GM23248 (cell line): ENCODE measurements at regions not wholly inside any gene's neighbourhood (a gene's known extent, or its start where the extent isn't known, plus 50 kb on each side); places are given as distances from the start of the nearest gene placed in this dataset.
"Not testable (repeated sequence)": the region's sequence is repeated elsewhere in the genome, so short reads cannot be mapped to it uniquely, and the experiment has no call there.

Source experiments
- DNase-seq: peaks from one replicate; pipeline ENCODE4 v3.0.0-alpha.2; 2015
- H2AFZ ChIP-seq: fragments of 200-600 bp; sonication (generic); 2 replicates; pipeline ENCODE4 v1.6.1; 2016; ENCODE audit warnings: antibody characterized with exemption
- H3F3A ChIP-seq: fragments of 200-600 bp; sonication (generic); 2 replicates; pipeline ENCODE4 v1.6.1; 2016; ENCODE audit warnings: mild to moderate bottlenecking, antibody characterized with exemption, mixed run types; ENCODE audit not compliant: insufficient read depth
- H3K27ac ChIP-seq: fragments of 200-600 bp; sonication (generic); 2 replicates; pipeline ENCODE4 v1.5.1; 2016; ENCODE audit warnings: mild to moderate bottlenecking
- H3K27me3 ChIP-seq: fragments of 200-600 bp; sonication (generic); replicated peaks from 2 replicates; pipeline ENCODE4 v1.6.1; 2016; ENCODE audit warnings: mild to moderate bottlenecking; ENCODE audit not compliant: insufficient read depth
- H3K36me3 ChIP-seq: fragments of 200-600 bp; sonication (generic); 2 replicates; pipeline ENCODE4 v1.6.1; 2016; ENCODE audit warnings: low read depth, mild to moderate bottlenecking
- H3K4me1 ChIP-seq: fragments of 200-600 bp; sonication (generic); 2 replicates; pipeline ENCODE4 v1.6.1; 2016; ENCODE audit warnings: mild to moderate bottlenecking; ENCODE audit not compliant: insufficient read depth
- H3K4me2 ChIP-seq: fragments of 200-600 bp; sonication (generic); one replicate; pipeline ENCODE4 v1.6.1; 2016; ENCODE audit warnings: mild to moderate bottlenecking; ENCODE audit not compliant: unreplicated experiment
- H3K4me3 ChIP-seq: fragments of 200-600 bp; sonication (generic); 2 replicates; pipeline ENCODE4 v1.5.1; 2016; ENCODE audit warnings: mild to moderate bottlenecking
- H3K79me2 ChIP-seq: fragments of 200-600 bp; sonication (generic); 2 replicates; pipeline ENCODE4 v1.6.1; 2016; ENCODE audit warnings: mild to moderate bottlenecking; ENCODE audit not compliant: insufficient read depth
- H3K9ac ChIP-seq: fragments of 200-600 bp; sonication (generic); 2 replicates; pipeline ENCODE4 v1.6.1; 2016; ENCODE audit warnings: mild to moderate bottlenecking
- H3K9me2 ChIP-seq: fragments of 200-600 bp; sonication (generic); 2 replicates; pipeline ENCODE4 v1.6.1; 2016; ENCODE audit warnings: mixed run types, mild to moderate bottlenecking, moderate library complexity; ENCODE audit not compliant: insufficient read depth
- H3K9me3 ChIP-seq: fragments of 200-600 bp; sonication (generic); one replicate; pipeline ENCODE4 v1.6.1; 2017; ENCODE audit warnings: low read depth
- H4K20me1 ChIP-seq: fragments of 200-600 bp; sonication (generic); 2 replicates; pipeline ENCODE4 v1.6.0; 2016; ENCODE audit not compliant: insufficient read depth
- EZH2 ChIP-seq: fragments of 200-600 bp; sonication (generic); IDR thresholded peaks from 2 replicates; pipeline ENCODE4 v1.6.1; 2018; ENCODE audit warnings: antibody characterized with exemption, mild to moderate bottlenecking; ENCODE audit not compliant: insufficient read depth, poor library complexity, severe bottlenecking
- EZH2phosphoT487 ChIP-seq: fragments of 200-600 bp; sonication (generic); IDR thresholded peaks from 2 replicates; pipeline ENCODE4 v1.6.1; 2018; ENCODE audit warnings: antibody characterized with exemption, moderate library complexity, mild to moderate bottlenecking, low read depth; ENCODE audit not compliant: insufficient read depth
- WGBS, 2 experiments: methylation state at CpG; one replicate each; pipeline ENCODE4 v1.1.6; 2015 to 2017; ENCODE audit warnings: low lambda C conversion rate in 2 of 2, low coverage in 1 of 2; ENCODE audit errors: missing lambda C conversion rate in 2 of 2; 5-methylcytosine and 5-hydroxymethylcytosine counted together
- in situ Hi-C: fragments of 300-500 bp; cut with MboI; formaldehyde crosslinking; loops from 2 replicates; pipeline ENCODE4 v1.15.0; 2020

GRCh38 chr17:65307961-65308316 is 170.8 kb downstream of the RGS9 start:
- peaks cover 31% of the 10 kb centered on the region for H3K27me3 ChIP-seq
- no peak overlapping the region for H3K4me2 ChIP-seq
- DNase-seq, result no peak
- TF ChIP-seq EZH2 (no peak), EZH2phosphoT487 (no peak)
- in situ Hi-C loops, result no loop called here
- H3K9me3 ChIP-seq, result no peaks in the 10 kb centered on the region
- no peak overlapping the region for H3K27ac ChIP-seq
- H3K4me1 ChIP-seq, result no peaks in the 10 kb centered on the region
- H3K36me3 ChIP-seq, result no peaks in the 10 kb centered on the region
- WGBS, 2 experiments, result 77 to 88% methylated on average over 3 of the region's 3 CpGs
- H3K9me2 ChIP-seq, result no peaks in the 10 kb centered on the region
- H3F3A ChIP-seq, result no peaks in the 10 kb centered on the region
- H4K20me1 ChIP-seq, result no peaks in the 10 kb centered on the region
- no peak overlapping the region for H3K9ac ChIP-seq
- H2AFZ ChIP-seq, result no peak overlapping the region
- H3K79me2 ChIP-seq, result no peaks in the 10 kb centered on the region
- H3K4me3 ChIP-seq, result no peak overlapping the region

- no peaks in the 10 kb centered on the region for H3K4me1 ChIP-seq
- in situ Hi-C loops, result no loop called here
- H3K4me2 ChIP-seq, result no peak overlapping the region
- H3K9me3 ChIP-seq, result no peaks in the 10 kb centered on the region
- no peaks in the 10 kb centered on the region for H3K9me2 ChIP-seq
- peaks cover 37% of the 10 kb centered on the region for H3K27me3 ChIP-seq
- H4K20me1 ChIP-seq, result no peaks in the 10 kb centered on the region
- 17 to 19% methylated on average over 9 of the region's 9 CpGs for WGBS, 2 experiments
- H3K9ac ChIP-seq, result no peak overlapping the region
- H3K36me3 ChIP-seq, result no peaks in the 10 kb centered on the region
- TF ChIP-seq EZH2 (no peak), EZH2phosphoT487 (no peak)
- no peaks in the 10 kb centered on the region for H3F3A ChIP-seq
- H3K27ac ChIP-seq, result no peak overlapping the region
- no peaks in the 10 kb centered on the region for H3K79me2 ChIP-seq
- no peak overlapping the region for H3K4me3 ChIP-seq
- no peak for DNase-seq
- no peak overlapping the region for H2AFZ ChIP-seq
These were observed 170.2 kb downstream of the RGS9 start for GRCh38 chr17:65307081-65307960.

GRCh38 chr17:65305778-65306177 is 168.6 kb downstream of the RGS9 start:
- H3K9me2 ChIP-seq, result no peaks in the 10 kb centered on the region
- H3K4me2 ChIP-seq, result no peak overlapping the region
- 86 to 100% methylated on average over 1 of the region's 1 CpG for WGBS, 2 experiments
- no peaks in the 10 kb centered on the region for H3K36me3 ChIP-seq
- no peak for DNase-seq
- H2AFZ ChIP-seq, result no peak overlapping the region
- no peaks in the 10 kb centered on the region for H3F3A ChIP-seq
- H3K4me1 ChIP-seq, result no peaks in the 10 kb centered on the region
- H3K27ac ChIP-seq, result no peak overlapping the region
- H3K4me3 ChIP-seq, result no peak overlapping the region
- H3K79me2 ChIP-seq, result no peaks in the 10 kb centered on the region
- in situ Hi-C loops, result no loop called here
- TF ChIP-seq EZH2, result no peak
- no peak for TF ChIP-seq EZH2phosphoT487
- H3K9ac ChIP-seq, result no peak overlapping the region
- no peaks in the 10 kb centered on the region for H4K20me1 ChIP-seq
- no peaks in the 10 kb centered on the region for H3K9me3 ChIP-seq
- peaks cover 50% of the 10 kb centered on the region for H3K27me3 ChIP-seq

- Histone ChIP-seq H3K27ac (no peak overlapping the region), H4K20me1 (no peaks in the 10 kb centered on the region), H3K9me2 (no peaks in the 10 kb centered on the region), H3K36me3 (no peaks in the 10 kb centered on the region), H3K79me2 (no peaks in the 10 kb centered on the region), H3K4me3 (no peak overlapping the region), H3K4me2 (no peak overlapping the region), H3K27me3 (peaks cover 46% of the 10 kb centered on the region), H3K4me1 (no peaks in the 10 kb centered on the region), H3K9me3 (no peaks in the 10 kb centered on the region), H2AFZ (no peak overlapping the region), H3K9ac (no peak overlapping the region), H3F3A (no peaks in the 10 kb centered on the region)
- WGBS, 2 experiments, result 43 to 70% methylated on average over 3 to 7 of the region's 7 CpGs
- no peak for TF ChIP-seq EZH2
- in situ Hi-C loops, result no loop called here
- DNase-seq, result no peak
These were observed 167.9 kb downstream of the RGS9 start for GRCh38 chr17:65305116-65305515.

GRCh38 chr17:65301882-65302281 is 164.7 kb downstream of the RGS9 start:
- in situ Hi-C loops, H3K4me2 ChIP-seq, H3K79me2 ChIP-seq, H3K9me2 ChIP-seq, H3K9me3 ChIP-seq, H3K27ac ChIP-seq, H3K36me3 ChIP-seq, H2AFZ ChIP-seq, H4K20me1 ChIP-seq, DNase-seq, H3K9ac ChIP-seq, H3K4me3 ChIP-seq: not testable (repeated sequence)
- peaks cover 38% of the 10 kb centered on the region for H3K27me3 ChIP-seq
- H3K4me1 ChIP-seq, result peaks cover 13% of the 10 kb centered on the region
- 53 to 54% methylated on average over 4 of the region's 4 CpGs for WGBS, 2 experiments
- 0 out of 2 replicates have a peak, but pooled peaks cover 11% of the 10 kb centered on the region for H3F3A ChIP-seq
